ENCODE measurements at regions not wholly inside any gene's neighbourhood (a gene's known extent, or its start where the extent isn't known, plus 50 kb on each side); places are given as distances from the start of the nearest gene placed in this dataset.

DNA sequence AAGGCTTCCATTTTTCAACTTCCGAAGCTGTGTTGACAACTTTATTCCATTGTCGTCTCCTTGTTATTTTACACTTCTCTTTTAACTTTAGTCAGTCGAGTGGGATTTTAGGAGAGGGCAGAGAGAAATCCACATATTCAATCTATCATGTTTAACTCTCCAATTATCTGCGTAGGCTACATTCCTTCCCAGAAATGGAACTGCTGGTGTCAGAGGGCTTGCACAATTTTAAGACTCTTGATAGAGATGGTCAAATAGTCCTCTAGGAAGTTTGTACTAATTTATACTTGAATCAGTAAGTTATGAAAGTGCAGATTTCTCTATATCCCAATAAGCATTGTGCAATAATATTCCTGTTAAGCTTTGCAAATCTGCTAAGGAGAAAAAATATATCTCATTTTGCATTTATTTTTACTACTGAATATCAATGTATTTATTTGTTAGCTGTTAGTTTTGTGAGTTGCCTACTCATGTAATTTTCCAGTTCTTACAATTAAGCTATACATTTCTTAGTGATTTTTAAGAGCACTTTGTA lies 95.6 kb downstream of the CYP26B1 start:
- no peaks in the 10 kb centered on the region for H3K79me2 ChIP-seq (ENCODE audit: control insufficient read depth, insufficient read depth, low read length)
- SMC1A ChIA-PET (ENCODE audit: uncharacterized antibody, unreplicated experiment): no interaction called here
- 24% methylated on average over 4 of the region's 4 CpGs for WGBS (ENCODE audit: insufficient coverage, insufficient replicate concordance, low lambda C conversion rate, missing lambda C conversion rate)
- no peak for DNase-seq (ENCODE audit: low read depth, low spot score)
- no peak for FAIRE-seq
- BruUV-seq (replicated peaks): no TSS peak
- no peaks in the 10 kb centered on the region for H3K27me3 ChIP-seq (replicated peaks in 1 of 2; ENCODE audit: control insufficient read depth in 2 of 2, insufficient read depth in 2 of 2, low read length in 1 of 2)
- in situ Hi-C loops (cut with MboI): no loop called here
- no peaks in the 10 kb centered on the region; the same call in 2 of the 3 replicates for H3K9me3 ChIP-seq (replicated peaks; ENCODE audit: control insufficient read depth, insufficient read depth, low read length)
- no peak overlapping the region for H2AFZ ChIP-seq (ENCODE audit: control insufficient read depth, low read depth, low read length)
- H3K4me1 ChIP-seq (ENCODE audit: control insufficient read depth, insufficient read depth, low read length): no peaks in the 10 kb centered on the region
- intact Hi-C loops (cut with micrococcal nuclease; ENCODE audit: unreplicated experiment): no loop called here
- H3K4me2 ChIP-seq (ENCODE audit: control insufficient read depth, insufficient read depth): no peak overlapping the region
- H3K27ac ChIP-seq (ENCODE audit: control insufficient read depth, insufficient read depth): no peak overlapping the region
- no peak overlapping the region for H3K9ac ChIP-seq (ENCODE audit: control insufficient read depth, insufficient read depth, low read length)
- RAD21 ChIA-PET (ENCODE audit: unreplicated experiment): no interaction called here
- no peak for TF ChIP-seq IKZF1 (conservative IDR thresholded peaks at IDR 0.05)
- no peak for TF ChIP-seq WRNIP1 (IDR thresholded peaks at IDR 0.05; ENCODE audit: borderline replicate concordance, low read depth, low read length)
- no peak for TF ChIP-seq RAD21 (IDR thresholded peaks at IDR 0.05; ENCODE audit: insufficient read depth, low read depth, low read length)
- no peak for TF ChIP-seq ZNF274 (IDR thresholded peaks at IDR 0.05; ENCODE audit: insufficient read depth, insufficient read length)
- TF ChIP-seq ZNF24 (IDR thresholded peaks at IDR 0.05): no peak
- no peaks in the 10 kb centered on the region for H4K20me1 ChIP-seq (ENCODE audit: control insufficient read depth, insufficient read depth)
- CTCF ChIA-PET: no interaction called here
- no peak overlapping the region for H3K4me3 ChIP-seq
- H3K36me3 ChIP-seq (ENCODE audit: control insufficient read depth in 2 of 2, insufficient read depth in 2 of 2, low read length in 1 of 2): no peaks in the 10 kb centered on the region
- POLR2A ChIA-PET: no interaction called here
- ATAC-seq: no peak

DNA sequence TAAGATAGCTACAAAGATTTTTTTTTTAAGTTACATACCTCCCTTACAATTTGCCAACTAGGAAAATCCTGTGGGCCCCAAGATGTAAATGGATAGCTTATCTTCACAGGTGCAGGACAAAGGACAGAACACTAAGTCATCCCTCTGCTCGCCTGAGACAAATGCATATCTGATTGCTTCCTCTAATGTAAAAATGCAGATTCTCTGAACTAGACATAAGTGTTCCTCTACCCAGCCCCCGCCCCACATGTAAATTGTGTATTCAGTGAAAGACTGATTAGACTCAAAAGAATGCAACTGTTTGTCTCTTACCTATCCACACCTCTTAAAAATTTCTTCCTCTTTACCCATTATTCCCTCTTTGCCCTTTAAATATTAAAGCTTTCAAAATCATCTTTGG lies 96.5 kb downstream of the CYP26B1 start:
- in situ Hi-C loops (cut with MboI) (no loop called here), intact Hi-C loops (cut with micrococcal nuclease; ENCODE audit: unreplicated experiment) (no loop called here)
- Histone ChIP-seq H3K4me2 (ENCODE audit: control insufficient read depth, insufficient read depth) (no peak overlapping the region), H4K20me1 (ENCODE audit: control insufficient read depth, insufficient read depth) (no peaks in the 10 kb centered on the region), H3K27me3 (replicated peaks in 1 of 2; ENCODE audit: control insufficient read depth in 2 of 2, insufficient read depth in 2 of 2, low read length in 1 of 2) (no peaks in the 10 kb centered on the region), H3K9me3 (replicated peaks; ENCODE audit: control insufficient read depth, insufficient read depth, low read length) (no peaks in the 10 kb centered on the region; the same call in 2 of the 3 replicates), H2AFZ (ENCODE audit: control insufficient read depth, low read depth, low read length) (no peak overlapping the region), H3K9ac (ENCODE audit: control insufficient read depth, insufficient read depth, low read length) (no peak overlapping the region), H3K36me3 (ENCODE audit: control insufficient read depth in 2 of 2, insufficient read depth in 2 of 2, low read length in 1 of 2) (no peaks in the 10 kb centered on the region), H3K4me1 (ENCODE audit: control insufficient read depth, insufficient read depth, low read length) (no peaks in the 10 kb centered on the region), H3K79me2 (ENCODE audit: control insufficient read depth, insufficient read depth, low read length) (no peaks in the 10 kb centered on the region), H3K27ac (ENCODE audit: control insufficient read depth, insufficient read depth) (no peak overlapping the region), H3K4me3 (no peak overlapping the region)
- POLR2A ChIA-PET: no interaction called here
- FAIRE-seq: no peak
- no peak for ATAC-seq
- SMC1A ChIA-PET (ENCODE audit: uncharacterized antibody, unreplicated experiment): no interaction called here
- 21% methylated on average over 2 of the region's 2 CpGs for WGBS (ENCODE audit: insufficient coverage, insufficient replicate concordance, low lambda C conversion rate, missing lambda C conversion rate)
- no peak for DNase-seq (ENCODE audit: low read depth, low spot score)
- CTCF ChIA-PET: no interaction called here
- RAD21 ChIA-PET (ENCODE audit: unreplicated experiment): no interaction called here
- no TSS peak for BruUV-seq (replicated peaks)
- TF ChIP-seq TCF12 (IDR thresholded peaks at IDR 0.05; ENCODE audit: low read depth, low read length): no peak
- no peak for TF ChIP-seq CHD2 (IDR thresholded peaks at IDR 0.05; ENCODE audit: borderline replicate concordance, low read depth, low read length)
- TF ChIP-seq STAT3 (IDR thresholded peaks at IDR 0.05; ENCODE audit: low read depth, low read length): no peak
- TF ChIP-seq TCF7 (IDR thresholded peaks at IDR 0.05; ENCODE audit: borderline replicate concordance): no peak
- TF ChIP-seq POLR2A (IDR thresholded peaks at IDR 0.05; ENCODE audit: low read depth, low read length): no peak
- TF ChIP-seq RB1 (IDR thresholded peaks at IDR 0.05; ENCODE audit: borderline replicate concordance): no peak
- TF ChIP-seq, protein P1, sequence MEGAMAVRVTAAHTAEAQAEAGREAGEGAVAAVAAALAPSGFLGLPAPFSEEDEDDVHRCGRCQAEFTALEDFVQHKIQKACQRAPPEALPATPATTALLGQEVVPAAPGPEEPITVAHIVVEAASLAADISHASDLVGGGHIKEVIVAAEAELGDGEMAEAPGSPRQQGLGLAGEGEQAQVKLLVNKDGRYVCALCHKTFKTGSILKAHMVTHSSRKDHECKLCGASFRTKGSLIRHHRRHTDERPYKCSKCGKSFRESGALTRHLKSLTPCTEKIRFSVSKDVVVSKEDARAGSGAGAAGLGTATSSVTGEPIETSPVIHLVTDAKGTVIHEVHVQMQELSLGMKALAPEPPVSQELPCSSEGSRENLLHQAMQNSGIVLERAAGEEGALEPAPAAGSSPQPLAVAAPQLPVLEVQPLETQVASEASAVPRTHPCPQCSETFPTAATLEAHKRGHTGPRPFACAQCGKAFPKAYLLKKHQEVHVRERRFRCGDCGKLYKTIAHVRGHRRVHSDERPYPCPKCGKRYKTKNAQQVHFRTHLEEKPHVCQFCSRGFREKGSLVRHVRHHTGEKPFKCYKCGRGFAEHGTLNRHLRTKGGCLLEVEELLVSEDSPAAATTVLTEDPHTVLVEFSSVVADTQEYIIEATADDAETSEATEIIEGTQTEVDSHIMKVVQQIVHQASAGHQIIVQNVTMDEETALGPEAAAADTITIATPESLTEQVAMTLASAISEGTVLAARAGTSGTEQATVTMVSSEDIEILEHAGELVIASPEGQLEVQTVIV (IDR thresholded peaks at IDR 0.05; ENCODE audit: borderline replicate concordance, partially characterized antibody): no peak
- TF ChIP-seq, protein P2, sequence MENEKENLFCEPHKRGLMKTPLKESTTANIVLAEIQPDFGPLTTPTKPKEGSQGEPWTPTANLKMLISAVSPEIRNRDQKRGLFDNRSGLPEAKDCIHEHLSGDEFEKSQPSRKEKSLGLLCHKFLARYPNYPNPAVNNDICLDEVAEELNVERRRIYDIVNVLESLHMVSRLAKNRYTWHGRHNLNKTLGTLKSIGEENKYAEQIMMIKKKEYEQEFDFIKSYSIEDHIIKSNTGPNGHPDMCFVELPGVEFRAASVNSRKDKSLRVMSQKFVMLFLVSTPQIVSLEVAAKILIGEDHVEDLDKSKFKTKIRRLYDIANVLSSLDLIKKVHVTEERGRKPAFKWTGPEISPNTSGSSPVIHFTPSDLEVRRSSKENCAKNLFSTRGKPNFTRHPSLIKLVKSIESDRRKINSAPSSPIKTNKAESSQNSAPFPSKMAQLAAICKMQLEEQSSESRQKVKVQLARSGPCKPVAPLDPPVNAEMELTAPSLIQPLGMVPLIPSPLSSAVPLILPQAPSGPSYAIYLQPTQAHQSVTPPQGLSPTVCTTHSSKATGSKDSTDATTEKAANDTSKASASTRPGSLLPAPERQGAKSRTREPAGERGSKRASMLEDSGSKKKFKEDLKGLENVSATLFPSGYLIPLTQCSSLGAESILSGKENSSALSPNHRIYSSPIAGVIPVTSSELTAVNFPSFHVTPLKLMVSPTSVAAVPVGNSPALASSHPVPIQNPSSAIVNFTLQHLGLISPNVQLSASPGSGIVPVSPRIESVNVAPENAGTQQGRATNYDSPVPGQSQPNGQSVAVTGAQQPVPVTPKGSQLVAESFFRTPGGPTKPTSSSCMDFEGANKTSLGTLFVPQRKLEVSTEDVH (IDR thresholded peaks at IDR 0.05; ENCODE audit: low read depth, partially characterized antibody): no peak
- TF ChIP-seq SREBF2 (IDR thresholded peaks at IDR 0.05; ENCODE audit: low read length): no peak
- no peak for TF ChIP-seq POLR2AphosphoS2 (IDR thresholded peaks at IDR 0.05; ENCODE audit: low read depth, low read length)
- TF ChIP-seq KDM1A (IDR thresholded peaks at IDR 0.05; ENCODE audit: borderline replicate concordance): no peak

All from GM12878 (cell line).